ENCODE measurements at regions not wholly inside any gene's neighbourhood (a gene's known extent, or its start where the extent isn't known, plus 50 kb on each side); places are given as distances from the start of the nearest gene placed in this dataset.

DNA sequence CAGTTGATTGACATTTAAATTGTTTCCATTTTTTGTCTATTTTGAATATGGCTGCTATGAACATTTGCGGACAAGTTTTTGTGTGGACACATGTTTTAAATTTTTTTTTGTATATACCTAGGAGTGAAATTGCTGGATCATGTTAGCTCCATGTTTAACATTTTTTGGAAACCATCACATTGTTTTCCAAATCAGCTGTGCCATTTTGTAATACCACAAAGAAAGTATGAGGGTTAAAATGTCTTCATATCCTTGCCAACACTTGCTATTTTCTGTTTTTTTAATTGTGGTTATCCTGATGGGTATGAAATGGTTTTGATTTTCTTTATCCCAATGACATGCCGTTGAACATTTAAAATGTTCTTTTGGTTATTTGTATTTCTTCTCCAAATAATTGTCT, 52.1 kb downstream of the CARTPT start:
- TF ChIP-seq CTCF (IDR thresholded peaks at IDR 0.05; ENCODE audit: low read depth, low read length, poor library complexity, severe bottlenecking) (no peak), EZH2phosphoT487 (IDR thresholded peaks at IDR 0.05; ENCODE audit: borderline replicate concordance, low read length) (no peak)

All from DOHH2 (cell line).